Large intestine (tissue), 3 donors: ENCODE measurements at regions not wholly inside any gene's neighbourhood (a gene's known extent, or its start where the extent isn't known, plus 50 kb on each side); places are given as distances from the start of the nearest gene placed in this dataset.
"Not testable (repeated sequence)": the region's sequence is repeated elsewhere in the genome, so short reads cannot be mapped to it uniquely, and the experiment has no call there.

ENCODE experiments used
- DNase-seq, 2 donors: peaks; one replicate each; pipeline versions ENCODE4 v3.0.0 to v3.0.0-alpha.2; 2013
- H3K27ac ChIP-seq: one replicate; pipeline ENCODE4 v1.5.1; 2013; ENCODE audit warnings: low read length
- H3K27me3 ChIP-seq: 2 replicates; pipeline ENCODE4 v1.6.1; 2013; ENCODE audit warnings: low read length; ENCODE audit not compliant: control insufficient read depth, insufficient read depth
- H3K36me3 ChIP-seq: 2 replicates; pipeline ENCODE4 v1.6.1; 2013; ENCODE audit warnings: low read length; ENCODE audit not compliant: control insufficient read depth, insufficient read depth
- H3K4me1 ChIP-seq: one replicate; pipeline ENCODE4 v1.6.1; 2013; ENCODE audit warnings: low read length; ENCODE audit not compliant: control insufficient read depth, insufficient read depth
- H3K4me3 ChIP-seq: one replicate; pipeline ENCODE4 v1.5.1; 2013; ENCODE audit warnings: low read length
- H3K9me3 ChIP-seq: one replicate; pipeline ENCODE4 v1.6.1; 2013; ENCODE audit warnings: mild to moderate bottlenecking, low read depth, low read length, moderate library complexity; ENCODE audit not compliant: control insufficient read depth
- WGBS: methylation state at CpG from one replicate; pipeline ENCODE4 v1.1.5; 2013; ENCODE audit warnings: low lambda C conversion rate; ENCODE audit not compliant: insufficient coverage; 5-methylcytosine and 5-hydroxymethylcytosine counted together

- H3K36me3 ChIP-seq, result no peaks in the 10 kb centered on the region
- no peaks in the 10 kb centered on the region for H3K4me1 ChIP-seq
- WGBS, result no CpG with 5 or more reads among the region's 4 CpGs
- no peaks in the 10 kb centered on the region for H3K27me3 ChIP-seq
- no peak overlapping the region for H3K4me3 ChIP-seq
- no peak for DNase-seq
- no peaks in the 10 kb centered on the region for H3K9me3 ChIP-seq
- H3K27ac ChIP-seq, result no peak overlapping the region
Observed at GRCh38 chr3:87835236-87835635, 223.6 kb downstream of the CGGBP1 start.

GRCh38 chr3:87834327-87834726 is 224.5 kb downstream of the CGGBP1 start:
- no CpG with 5 or more reads among the region's 2 CpGs for WGBS
- Histone ChIP-seq H3K9me3 (no peaks in the 10 kb centered on the region), H3K27me3 (no peaks in the 10 kb centered on the region), H3K36me3 (no peaks in the 10 kb centered on the region), H3K4me3 (no peak overlapping the region), H3K4me1 (no peaks in the 10 kb centered on the region), H3K27ac (no peak overlapping the region)
- no peak for DNase-seq

- H3K36me3 ChIP-seq, result no peaks in the 10 kb centered on the region
- H3K9me3 ChIP-seq, result no peaks in the 10 kb centered on the region
- no peak overlapping the region for H3K27ac ChIP-seq
- H3K4me3 ChIP-seq, result no peak overlapping the region
- DNase-seq, result no peak
- no peaks in the 10 kb centered on the region for H3K27me3 ChIP-seq
- H3K4me1 ChIP-seq, result no peaks in the 10 kb centered on the region
Observed at GRCh38 chr3:87833039-87833377, 225.8 kb downstream of the CGGBP1 start.

- Histone ChIP-seq H3K9me3 (no peaks in the 10 kb centered on the region), H3K4me1 (no peaks in the 10 kb centered on the region), H3K27ac (no peak overlapping the region), H3K36me3 (no peaks in the 10 kb centered on the region), H3K4me3 (no peak overlapping the region), H3K27me3 (no peaks in the 10 kb centered on the region)
- WGBS, result no CpG with 5 or more reads among the region's 3 CpGs
- no peak for DNase-seq
Observed at GRCh38 chr3:87828046-87828445, 230.8 kb downstream of the CGGBP1 start.

GRCh38 chr3:87822563-87822962 is 236.2 kb downstream of the CGGBP1 start:
- Histone ChIP-seq H3K36me3 (no peaks in the 10 kb centered on the region), H3K27me3 (no peaks in the 10 kb centered on the region), H3K4me3 (no peak overlapping the region), H3K4me1 (no peaks in the 10 kb centered on the region), H3K9me3 (no peaks in the 10 kb centered on the region), H3K27ac (no peak overlapping the region)
- DNase-seq, result no peak
- no CpG with 5 or more reads among the region's 2 CpGs for WGBS

GRCh38 chr3:87813503-87813902 is 245.3 kb downstream of the CGGBP1 start:
- 80% methylated on average over 1 of the region's 6 CpGs for WGBS
- H3K27me3 ChIP-seq, H3K4me1 ChIP-seq, H3K4me3 ChIP-seq, H3K9me3 ChIP-seq, H3K27ac ChIP-seq, DNase-seq, H3K36me3 ChIP-seq: not testable (repeated sequence)

- Histone ChIP-seq H3K27me3 (no peaks in the 10 kb centered on the region), H3K4me3 (no peak overlapping the region), H3K36me3 (no peaks in the 10 kb centered on the region), H3K9me3 (no peaks in the 10 kb centered on the region), H3K27ac (no peak overlapping the region), H3K4me1 (no peaks in the 10 kb centered on the region)
- no peak for DNase-seq
- WGBS, result 40% methylated on average over 1 of the region's 2 CpGs
Observed at GRCh38 chr3:87811953-87812352, 246.9 kb downstream of the CGGBP1 start.

GRCh38 chr3:87810452-87811016 is 248.3 kb downstream of the CGGBP1 start:
- Histone ChIP-seq H3K4me3 (no peak overlapping the region), H3K36me3 (no peaks in the 10 kb centered on the region), H3K27me3 (no peaks in the 10 kb centered on the region), H3K9me3 (no peaks in the 10 kb centered on the region), H3K4me1 (no peaks in the 10 kb centered on the region), H3K27ac (no peak overlapping the region)
- DNase-seq, result no peak

GRCh38 chr3:87805670-87806069 is 253.1 kb downstream of the CGGBP1 start:
- 80% methylated on average over 2 of the region's 5 CpGs for WGBS
- no peak for DNase-seq
- no peak overlapping the region for H3K27ac ChIP-seq

GRCh38 chr3:87801409-87801808 is 257.4 kb downstream of the CGGBP1 start:
- Histone ChIP-seq H3K36me3 (no peaks in the 10 kb centered on the region), H3K9me3 (no peaks in the 10 kb centered on the region), H3K27me3 (no peaks in the 10 kb centered on the region), H3K4me3 (no peak overlapping the region), H3K27ac (no peak overlapping the region), H3K4me1 (no peaks in the 10 kb centered on the region)
- no peak for DNase-seq
- no CpG with 5 or more reads among the region's 5 CpGs for WGBS

More at GRCh38 chr3:87805670-87806069, 253.1 kb downstream of the CGGBP1 start:
- Histone ChIP-seq H3K4me3 (no peak overlapping the region), H3K36me3 (no peaks in the 10 kb centered on the region), H3K9me3 (no peaks in the 10 kb centered on the region), H3K4me1 (no peaks in the 10 kb centered on the region), H3K27me3 (no peaks in the 10 kb centered on the region)

GRCh38 chr3:87800516-87800915 is 258.3 kb downstream of the CGGBP1 start:
- DNase-seq, result no peak
- Histone ChIP-seq H3K4me1 (no peaks in the 10 kb centered on the region), H3K36me3 (no peaks in the 10 kb centered on the region), H3K4me3 (no peak overlapping the region), H3K27ac (no peak overlapping the region), H3K27me3 (no peaks in the 10 kb centered on the region), H3K9me3 (no peaks in the 10 kb centered on the region)
